ENCODE measurements at regions not wholly inside any gene's neighbourhood (a gene's known extent, or its start where the extent isn't known, plus 50 kb on each side); places are given as distances from the start of the nearest gene placed in this dataset.

- no peak for TF ChIP-seq CTCF (conservative IDR thresholded peaks at IDR 0.05)
- no peak for TF ChIP-seq ZFX (IDR thresholded peaks at IDR 0.05)
These were observed 303.0 kb upstream of the E2F7 start for GRCh38 chr12:77368379-77368778.
